Osteocyte (in vitro differentiated cells): ENCODE measurements at regions not wholly inside any gene's neighbourhood (a gene's known extent, or its start where the extent isn't known, plus 50 kb on each side); places are given as distances from the start of the nearest gene placed in this dataset.

Experiments
- DNase-seq: peaks from one replicate; pipeline ENCODE4 v3.0.0; 2021; ENCODE audit warnings: mixed read lengths; ENCODE audit not compliant: unreplicated experiment; ENCODE audit errors: extremely low spot score
- H3K27ac Mint-ChIP-seq: one replicate; pipeline ENCODE4 v1.8.0; 2021; ENCODE audit warnings: mild to moderate bottlenecking, mixed read lengths; ENCODE audit not compliant: unreplicated experiment
- H3K27me3 Mint-ChIP-seq: one replicate; pipeline ENCODE4 v1.8.0; 2021; ENCODE audit warnings: mixed read lengths; ENCODE audit not compliant: unreplicated experiment
- H3K36me3 Mint-ChIP-seq: one replicate; pipeline ENCODE4 v1.8.0; 2021; ENCODE audit warnings: mixed read lengths; ENCODE audit not compliant: unreplicated experiment
- H3K4me1 Mint-ChIP-seq: one replicate; pipeline ENCODE4 v1.8.0; 2021; ENCODE audit warnings: mixed read lengths; ENCODE audit not compliant: unreplicated experiment
- H3K4me3 Mint-ChIP-seq: one replicate; pipeline ENCODE4 v1.8.0; 2021; ENCODE audit warnings: mild to moderate bottlenecking, moderate library complexity, mixed read lengths; ENCODE audit not compliant: unreplicated experiment
- H3K9me3 Mint-ChIP-seq: one replicate; pipeline ENCODE4 v1.8.0; 2021; ENCODE audit warnings: mixed read lengths; ENCODE audit not compliant: unreplicated experiment
- CTCF ChIP-seq: fragments of 200-600 bp; sonication (generic); IDR thresholded peaks from 2 replicates; pipeline ENCODE4 v1.5.0; 2021; ENCODE audit warnings: antibody characterized with exemption, mild to moderate bottlenecking, moderate library complexity

- no peak for DNase-seq
- no peak overlapping the region for H3K27ac Mint-ChIP-seq
- H3K36me3 Mint-ChIP-seq, result no peaks in the 10 kb centered on the region
- peaks cover 11% of the 10 kb centered on the region for H3K9me3 Mint-ChIP-seq
- TF ChIP-seq CTCF, result no peak
- no peaks in the 10 kb centered on the region for H3K4me1 Mint-ChIP-seq
- H3K4me3 Mint-ChIP-seq, result no peak overlapping the region
- H3K27me3 Mint-ChIP-seq, result no peaks in the 10 kb centered on the region
Measured at GRCh38 chr1:73910062-73910461, 287.9 kb downstream of the LRRIQ3 start.

GRCh38 chr1:73909043-73909562 is 288.9 kb downstream of the LRRIQ3 start:
- Mint-ChIP-seq H3K36me3 (no peaks in the 10 kb centered on the region), H3K4me3 (no peak overlapping the region), H3K9me3 (peaks cover 11% of the 10 kb centered on the region), H3K27me3 (no peaks in the 10 kb centered on the region), H3K4me1 (no peaks in the 10 kb centered on the region), H3K27ac (no peak overlapping the region)
- DNase-seq, result no peak
- TF ChIP-seq CTCF, result no peak

GRCh38 chr1:73907051-73907450 is 290.9 kb downstream of the LRRIQ3 start:
- TF ChIP-seq CTCF, result no peak
- H3K4me3 Mint-ChIP-seq, result no peak overlapping the region
- H3K27ac Mint-ChIP-seq, result no peak overlapping the region

GRCh38 chr1:73903092-73903491 is 294.9 kb downstream of the LRRIQ3 start:
- H3K9me3 Mint-ChIP-seq, result no peaks in the 10 kb centered on the region
- H3K27me3 Mint-ChIP-seq, result no peaks in the 10 kb centered on the region
- no peak overlapping the region for H3K4me3 Mint-ChIP-seq
- no peaks in the 10 kb centered on the region for H3K4me1 Mint-ChIP-seq
- TF ChIP-seq CTCF, result no peak
- DNase-seq, result no peak
- no peak overlapping the region for H3K27ac Mint-ChIP-seq
- H3K36me3 Mint-ChIP-seq, result no peaks in the 10 kb centered on the region

More at GRCh38 chr1:73907051-73907450, 290.9 kb downstream of the LRRIQ3 start:
- Mint-ChIP-seq H3K4me1 (no peaks in the 10 kb centered on the region), H3K27me3 (no peaks in the 10 kb centered on the region), H3K36me3 (no peaks in the 10 kb centered on the region), H3K9me3 (peaks cover 5% of the 10 kb centered on the region)
- DNase-seq, result no peak

DNA sequence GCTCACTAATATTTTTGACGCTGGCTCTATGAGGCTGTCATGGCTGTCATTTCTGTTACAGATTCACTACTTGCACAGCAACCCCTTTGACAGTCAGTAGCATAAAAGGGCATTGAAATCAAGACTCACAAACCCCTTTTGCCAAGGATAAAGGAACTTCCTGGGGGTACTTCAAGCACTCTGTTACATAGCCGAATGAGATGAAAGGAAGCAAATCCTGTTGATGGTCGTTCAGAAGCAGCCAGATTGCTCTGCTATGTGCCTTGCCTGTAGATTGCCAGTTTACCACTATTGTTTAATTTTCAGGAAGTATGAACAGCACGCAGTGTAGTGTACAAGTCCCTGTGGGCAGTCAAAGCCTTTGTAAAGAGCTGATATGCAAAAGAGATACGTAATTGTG is 296.2 kb downstream of the LRRIQ3 start:
- H3K36me3 Mint-ChIP-seq, result no peaks in the 10 kb centered on the region
- no peak for DNase-seq
- no peaks in the 10 kb centered on the region for H3K27me3 Mint-ChIP-seq
- H3K9me3 Mint-ChIP-seq, result no peaks in the 10 kb centered on the region
- H3K4me3 Mint-ChIP-seq, result no peak overlapping the region
- H3K4me1 Mint-ChIP-seq, result no peaks in the 10 kb centered on the region
- no peak for TF ChIP-seq CTCF
- H3K27ac Mint-ChIP-seq, result no peak overlapping the region
